ENCODE measurements at regions not wholly inside any gene's neighbourhood (a gene's known extent, or its start where the extent isn't known, plus 50 kb on each side); places are given as distances from the start of the nearest gene placed in this dataset.

GRCh38 chr1:182127656-182128055 lies 66.1 kb upstream of the ZNF648 start:
- WGBS (ENCODE audit: insufficient coverage): 89% methylated on average over 2 of the region's 3 CpGs
- H3K4me3 Mint-ChIP-seq: no peak overlapping the region
- Histone ChIP-seq H3K9me3 (ENCODE audit: control insufficient read depth, insufficient read depth, low read length) (no peaks in the 10 kb centered on the region), H3K36me3 (ENCODE audit: control insufficient read depth, insufficient read depth, low read length) (no peaks in the 10 kb centered on the region), H3K27ac (ENCODE audit: low read length) (no peak overlapping the region), H3K4me3 (ENCODE audit: low read length) (no peak overlapping the region), H3K27me3 (ENCODE audit: control insufficient read depth, insufficient read depth, low read length) (no peaks in the 10 kb centered on the region), H3K4me1 (ENCODE audit: control insufficient read depth, insufficient read depth, low read length) (no peaks in the 10 kb centered on the region)
- no peak overlapping the region for H3K27ac Mint-ChIP-seq
- H3K9me3 Mint-ChIP-seq: no peaks in the 10 kb centered on the region
- H3K27me3 Mint-ChIP-seq (ENCODE audit: low read depth in 2 of 2): peaks cover 6 to 26% of the 10 kb centered on the region in 2 donors
- ATAC-seq: no peak
- no peaks in the 10 kb centered on the region for H3K36me3 Mint-ChIP-seq
- DNase-seq: no peak
- intact Hi-C loops (cut with micrococcal nuclease): no loop called here
- no peaks in the 10 kb centered on the region for H3K4me1 Mint-ChIP-seq
- no peak for TF ChIP-seq CTCF (IDR thresholded peaks at IDR 0.05)

GRCh38 chr1:182126272-182126800 lies 64.8 kb upstream of the ZNF648 start:
- Mint-ChIP-seq H3K27ac (no peak overlapping the region), H3K4me3 (no peak overlapping the region), H3K36me3 (no peaks in the 10 kb centered on the region), H3K9me3 (no peaks in the 10 kb centered on the region), H3K27me3 (ENCODE audit: low read depth in 2 of 2) (peaks cover 12 to 33% of the 10 kb centered on the region in 2 donors), H3K4me1 (no peaks in the 10 kb centered on the region)
- no peaks in the 10 kb centered on the region for H3K36me3 ChIP-seq (ENCODE audit: control insufficient read depth, insufficient read depth, low read length)
- H3K4me1 ChIP-seq (ENCODE audit: control insufficient read depth, insufficient read depth, low read length): no peaks in the 10 kb centered on the region
- no peaks in the 10 kb centered on the region for H3K27me3 ChIP-seq (ENCODE audit: control insufficient read depth, insufficient read depth, low read length)
- intact Hi-C loops (cut with micrococcal nuclease): no loop called here
- no peak for TF ChIP-seq CTCF (IDR thresholded peaks at IDR 0.05)
- WGBS (ENCODE audit: insufficient coverage): 80% methylated on average over 2 of the region's 2 CpGs
- no peak overlapping the region for H3K27ac ChIP-seq (ENCODE audit: low read length)
- no peaks in the 10 kb centered on the region for H3K9me3 ChIP-seq (ENCODE audit: control insufficient read depth, insufficient read depth, low read length)
- ATAC-seq (no peak), DNase-seq (no peak)
- H3K4me3 ChIP-seq (ENCODE audit: low read length): no peak overlapping the region

GRCh38 chr1:182122913-182123260 lies 61.4 kb upstream of the ZNF648 start:
- TF ChIP-seq CTCF (IDR thresholded peaks at IDR 0.05): no peak
- Histone ChIP-seq H3K27ac (ENCODE audit: low read length) (no peak overlapping the region), H3K36me3 (ENCODE audit: control insufficient read depth, insufficient read depth, low read length) (no peaks in the 10 kb centered on the region), H3K4me3 (ENCODE audit: low read length) (no peak overlapping the region), H3K4me1 (ENCODE audit: control insufficient read depth, insufficient read depth, low read length) (no peaks in the 10 kb centered on the region), H3K27me3 (ENCODE audit: control insufficient read depth, insufficient read depth, low read length) (no peaks in the 10 kb centered on the region), H3K9me3 (ENCODE audit: control insufficient read depth, insufficient read depth, low read length) (no peaks in the 10 kb centered on the region)
- H3K27ac Mint-ChIP-seq: no peak overlapping the region
- intact Hi-C loops (cut with micrococcal nuclease): no loop called here
- DNase-seq (no peak), ATAC-seq (no peak)
- H3K9me3 Mint-ChIP-seq: no peaks in the 10 kb centered on the region
- H3K27me3 Mint-ChIP-seq (ENCODE audit: low read depth in 2 of 2): peaks cover 7 to 20% of the 10 kb centered on the region in 2 donors
- H3K4me3 Mint-ChIP-seq: no peak overlapping the region
- no peaks in the 10 kb centered on the region for H3K4me1 Mint-ChIP-seq
- no peaks in the 10 kb centered on the region for H3K36me3 Mint-ChIP-seq

- Mint-ChIP-seq H3K4me1 (no peaks in the 10 kb centered on the region), H3K27ac (no peak overlapping the region), H3K27me3 (ENCODE audit: low read depth in 2 of 2) (peaks cover 7 to 22% of the 10 kb centered on the region in 2 donors), H3K4me3 (no peak overlapping the region), H3K36me3 (no peaks in the 10 kb centered on the region), H3K9me3 (no peaks in the 10 kb centered on the region)
- Histone ChIP-seq H3K27me3 (ENCODE audit: control insufficient read depth, insufficient read depth, low read length) (no peaks in the 10 kb centered on the region), H3K9me3 (ENCODE audit: control insufficient read depth, insufficient read depth, low read length) (no peaks in the 10 kb centered on the region), H3K4me1 (ENCODE audit: control insufficient read depth, insufficient read depth, low read length) (no peaks in the 10 kb centered on the region), H3K27ac (ENCODE audit: low read length) (no peak overlapping the region), H3K4me3 (ENCODE audit: low read length) (no peak overlapping the region), H3K36me3 (ENCODE audit: control insufficient read depth, insufficient read depth, low read length) (no peaks in the 10 kb centered on the region)
- WGBS (ENCODE audit: insufficient coverage): 100% methylated on average over 1 of the region's 1 CpG
- no peak for ATAC-seq
- TF ChIP-seq CTCF (IDR thresholded peaks at IDR 0.05): no peak
- DNase-seq: no peak
- intact Hi-C loops (cut with micrococcal nuclease): no loop called here
Measured at GRCh38 chr1:182122256-182122912, 60.9 kb upstream of the ZNF648 start.
